ENCODE measurements at regions not wholly inside any gene's neighbourhood (a gene's known extent, or its start where the extent isn't known, plus 50 kb on each side); places are given as distances from the start of the nearest gene placed in this dataset.

DNA sequence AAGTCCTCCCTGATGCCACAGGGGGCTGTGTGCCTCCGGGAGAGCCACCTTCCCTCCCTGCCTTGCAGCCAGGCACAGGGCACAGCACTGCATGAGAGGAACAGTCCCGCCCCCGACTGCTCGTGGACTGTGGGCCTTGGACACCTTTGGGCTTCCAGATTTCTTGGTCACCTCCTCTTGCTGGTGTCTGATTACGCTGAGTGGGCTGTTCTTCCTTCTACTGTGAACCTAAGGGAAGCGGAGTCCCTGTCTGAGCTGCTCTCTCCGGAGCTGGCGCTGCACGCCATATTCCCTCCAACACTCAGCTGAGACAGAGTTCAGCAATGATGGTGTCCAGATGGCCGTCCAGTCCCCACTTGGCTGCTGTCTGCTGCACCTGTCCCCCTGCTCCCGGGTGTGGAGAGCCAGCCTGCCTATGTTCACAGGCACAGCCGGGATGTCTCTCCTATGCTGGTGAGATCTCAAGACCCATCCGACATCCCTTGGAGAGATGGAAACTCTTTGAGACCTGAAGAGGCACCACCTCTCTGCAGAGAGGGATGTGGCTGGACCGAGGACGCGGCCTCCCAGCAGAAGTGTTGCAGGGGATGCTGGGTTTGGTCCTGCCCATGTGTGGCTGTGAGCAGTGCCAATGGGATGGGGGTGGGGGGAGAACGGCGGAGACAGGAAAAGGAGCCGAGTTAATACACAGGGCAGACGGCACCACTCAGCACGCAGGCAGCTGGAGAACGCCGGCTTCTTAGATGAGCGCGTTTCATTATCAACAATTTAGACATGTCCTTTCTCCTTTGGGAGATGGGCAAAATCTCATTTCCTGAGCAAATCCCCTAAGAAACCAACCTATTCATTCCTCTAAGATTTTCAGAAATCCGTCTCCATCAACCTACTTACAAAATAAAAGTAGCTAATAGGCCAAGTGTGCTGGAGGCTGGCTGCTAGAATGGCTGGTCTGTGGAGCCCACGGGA lies 171.9 kb downstream of the ENGASE start:
- no peak overlapping the region for H3K4me3 ChIP-seq
- no peak for DNase-seq (ENCODE audit: low spot score in 2 of 2)
- H3K36me3 ChIP-seq: no peaks in the 10 kb centered on the region
- TF ChIP-seq, protein P1, sequence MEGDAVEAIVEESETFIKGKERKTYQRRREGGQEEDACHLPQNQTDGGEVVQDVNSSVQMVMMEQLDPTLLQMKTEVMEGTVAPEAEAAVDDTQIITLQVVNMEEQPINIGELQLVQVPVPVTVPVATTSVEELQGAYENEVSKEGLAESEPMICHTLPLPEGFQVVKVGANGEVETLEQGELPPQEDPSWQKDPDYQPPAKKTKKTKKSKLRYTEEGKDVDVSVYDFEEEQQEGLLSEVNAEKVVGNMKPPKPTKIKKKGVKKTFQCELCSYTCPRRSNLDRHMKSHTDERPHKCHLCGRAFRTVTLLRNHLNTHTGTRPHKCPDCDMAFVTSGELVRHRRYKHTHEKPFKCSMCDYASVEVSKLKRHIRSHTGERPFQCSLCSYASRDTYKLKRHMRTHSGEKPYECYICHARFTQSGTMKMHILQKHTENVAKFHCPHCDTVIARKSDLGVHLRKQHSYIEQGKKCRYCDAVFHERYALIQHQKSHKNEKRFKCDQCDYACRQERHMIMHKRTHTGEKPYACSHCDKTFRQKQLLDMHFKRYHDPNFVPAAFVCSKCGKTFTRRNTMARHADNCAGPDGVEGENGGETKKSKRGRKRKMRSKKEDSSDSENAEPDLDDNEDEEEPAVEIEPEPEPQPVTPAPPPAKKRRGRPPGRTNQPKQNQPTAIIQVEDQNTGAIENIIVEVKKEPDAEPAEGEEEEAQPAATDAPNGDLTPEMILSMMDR (IDR thresholded peaks at IDR 0.05): no peak
- TF ChIP-seq EP300 (IDR thresholded peaks at IDR 0.05) (no peak), POLR2A (IDR thresholded peaks at IDR 0.05) (no peak)
- no peaks in the 10 kb centered on the region for H3K4me1 ChIP-seq
- WGBS, 2 donors: 72 to 75% methylated on average over 26 of the region's 27 CpGs
- peaks cover 0 to 13% (median 0%) of the 10 kb centered on the region in 4 donors for H3K9me3 ChIP-seq
- H3K27ac ChIP-seq: no peak overlapping the region
- peaks cover 0 to 21% of the 10 kb centered on the region in 2 donors for H3K27me3 ChIP-seq

DNA sequence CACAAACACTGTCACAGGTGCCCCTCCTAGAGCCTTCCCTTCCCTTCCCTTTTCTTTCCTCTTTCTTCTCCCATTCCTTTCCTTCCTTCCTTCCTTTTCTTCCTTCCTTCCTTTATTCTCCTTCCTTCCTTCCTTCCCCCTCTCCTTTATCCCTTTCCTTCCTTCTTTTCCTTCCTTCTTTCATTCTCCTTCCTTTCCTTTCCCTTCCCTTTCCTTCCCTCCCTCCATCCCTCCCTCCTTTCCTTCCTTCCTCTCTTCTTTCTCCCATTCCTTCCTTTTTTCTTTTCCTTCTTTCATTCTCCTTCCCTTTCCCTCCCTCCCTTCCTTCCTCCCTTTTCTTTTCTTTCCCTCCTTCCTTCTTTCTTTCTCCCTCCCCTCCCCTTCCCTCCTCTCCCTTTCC lies 170.0 kb downstream of the ENGASE start:
- no peak for TF ChIP-seq POLR2A (IDR thresholded peaks at IDR 0.05)
- no peak for TF ChIP-seq EP300 (IDR thresholded peaks at IDR 0.05)
- TF ChIP-seq, protein P1 (IDR thresholded peaks at IDR 0.05): no peak

DNA sequence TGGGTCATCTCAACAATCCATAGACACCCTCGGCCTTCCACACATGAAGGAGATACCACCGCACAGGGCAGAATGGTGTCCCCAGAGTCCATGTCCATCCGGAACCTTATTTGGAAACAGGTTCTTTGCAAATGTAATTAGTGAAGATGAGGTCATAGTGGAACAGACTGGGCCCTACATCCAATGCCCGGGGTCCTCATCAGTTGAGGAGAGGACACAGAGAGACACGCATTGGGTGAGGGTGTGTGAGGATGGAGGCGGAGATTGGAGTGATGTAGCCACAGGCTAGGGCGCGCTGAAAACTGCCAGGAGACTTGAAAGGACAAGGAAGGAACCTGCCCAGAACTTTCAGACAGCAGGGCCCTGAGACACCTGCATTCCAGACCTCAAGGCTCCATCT lies 169.4 kb downstream of the ENGASE start:
- 88 to 92% methylated on average over 8 of the region's 8 CpGs for WGBS, 2 donors
- Histone ChIP-seq H3K36me3 (no peaks in the 10 kb centered on the region), H3K9me3 (peaks cover 0 to 14% (median 0%) of the 10 kb centered on the region in 4 donors), H3K27me3 (peaks cover 0 to 12% of the 10 kb centered on the region in 2 donors), H3K4me3 (no peak overlapping the region), H3K27ac (no peak overlapping the region), H3K4me1 (no peaks in the 10 kb centered on the region)
- TF ChIP-seq EP300 (IDR thresholded peaks at IDR 0.05): no peak
- TF ChIP-seq, protein P1 (IDR thresholded peaks at IDR 0.05): no peak
- TF ChIP-seq POLR2A (IDR thresholded peaks at IDR 0.05): no peak
- no peak for DNase-seq (ENCODE audit: low spot score in 2 of 2)

More for the DNA sequence above, 170.0 kb downstream of the ENGASE start:
- H3K9me3 ChIP-seq: peaks cover 0 to 14% (median 0%) of the 10 kb centered on the region in 4 donors
- H3K27ac ChIP-seq: no peak overlapping the region
- no peaks in the 10 kb centered on the region for H3K36me3 ChIP-seq
- peaks cover 0 to 18% of the 10 kb centered on the region in 2 donors for H3K27me3 ChIP-seq
- H3K4me1 ChIP-seq: no peaks in the 10 kb centered on the region
- H3K4me3 ChIP-seq: no peak overlapping the region
- no peak for DNase-seq (ENCODE audit: low spot score in 2 of 2)

DNA sequence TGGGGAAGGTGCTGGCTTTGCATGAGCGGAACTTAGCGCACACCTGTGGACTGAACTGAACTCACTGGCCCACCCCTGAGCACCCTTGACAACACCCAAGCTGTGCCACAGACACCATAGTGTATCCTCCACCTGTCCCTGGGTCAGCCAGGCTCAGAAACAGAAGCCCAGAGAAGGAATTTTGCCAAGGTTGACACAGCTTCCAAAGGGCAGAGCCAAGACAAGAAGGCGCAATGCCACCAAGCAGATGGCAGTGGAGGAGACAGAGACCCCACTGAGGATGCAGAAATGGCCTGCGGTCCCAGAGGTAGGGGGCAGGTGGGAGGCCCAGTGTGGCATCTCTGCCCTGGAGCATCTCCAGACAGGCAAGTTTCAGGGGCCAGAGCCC lies 169.0 kb downstream of the ENGASE start:
- H3K4me1 ChIP-seq: no peaks in the 10 kb centered on the region
- H3K27me3 ChIP-seq: peaks cover 0 to 8% of the 10 kb centered on the region in 2 donors
- no peaks in the 10 kb centered on the region for H3K36me3 ChIP-seq
- DNase-seq (ENCODE audit: low spot score in 2 of 2): no peak
- no peak overlapping the region for H3K27ac ChIP-seq
- 87 to 96% methylated on average over 4 of the region's 4 CpGs for WGBS, 2 donors
- H3K9me3 ChIP-seq: peaks cover 0 to 14% (median 0%) of the 10 kb centered on the region in 4 donors
- TF ChIP-seq EP300 (IDR thresholded peaks at IDR 0.05): no peak
- TF ChIP-seq, protein P1 (IDR thresholded peaks at IDR 0.05): no peak
- TF ChIP-seq POLR2A (IDR thresholded peaks at IDR 0.05): no peak
- H3K4me3 ChIP-seq: no peak overlapping the region

All from tibial nerve (tissue), 4 donors.